Adrenal gland (tissue), 5 donors: ENCODE measurements at regions not wholly inside any gene's neighbourhood (a gene's known extent, or its start where the extent isn't known, plus 50 kb on each side); places are given as distances from the start of the nearest gene placed in this dataset.

Experiments used
- CTCF ChIP-seq, 6 experiments: fragments of 450-650 bp in 4 of 6; fragments of 200-600 bp in 2 of 6; sonication (generic) in 1 of 6; IDR thresholded peaks; 1 replicate in 5 of 6; 2 replicates in 1 of 6; pipeline versions ENCODE4 v1.5.1 to v1.8.0; 2016 to 2021; ENCODE audit warnings: antibody characterized with exemption in 6 of 6, mild to moderate bottlenecking in 2 of 6, moderate library complexity in 1 of 6
- POLR2A ChIP-seq, 2 donors: fragments of 450-650 bp; IDR thresholded peaks; one replicate each; pipeline ENCODE4 v1.6.1; 2017; ENCODE audit warnings: antibody characterized with exemption in 2 of 2, mild to moderate bottlenecking in 2 of 2, moderate library complexity in 1 of 2
- donor health status: DM: no; HTN: no; CAD: no.

DNA sequence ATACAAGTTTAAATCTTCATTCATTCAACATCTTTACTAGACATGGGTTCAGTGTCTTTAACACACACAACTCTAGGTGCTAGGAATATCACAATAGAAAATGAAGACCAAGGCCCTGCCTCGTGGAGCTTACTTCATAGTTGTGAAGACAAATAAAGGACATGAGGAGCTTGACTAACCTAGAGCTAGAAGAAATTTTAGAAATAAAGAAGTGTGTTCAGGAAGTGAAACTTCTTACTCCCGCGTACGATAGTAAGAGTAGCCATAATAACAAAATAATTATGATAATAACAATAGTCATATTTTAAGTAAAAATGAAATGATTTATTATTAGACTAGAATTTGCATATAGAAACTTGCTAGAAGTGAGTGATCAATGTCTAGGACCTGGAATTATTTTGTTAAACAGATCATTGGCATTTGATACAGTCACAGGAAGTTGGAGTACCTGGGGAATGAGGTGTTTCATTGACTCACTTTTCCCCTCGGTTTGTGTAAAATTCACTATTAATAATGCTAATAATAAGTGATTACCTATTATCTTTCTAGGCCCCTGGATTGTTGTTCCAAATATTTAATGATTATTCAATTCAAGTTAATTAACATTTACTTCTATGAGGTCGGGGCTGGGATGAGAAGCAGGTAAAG lies 331.3 kb downstream of the NSG2 start:
- no peak for TF ChIP-seq CTCF (IDR thresholded peaks at IDR 0.05)
- TF ChIP-seq POLR2A (IDR thresholded peaks at IDR 0.05), result no peak
